ENCODE measurements at regions not wholly inside any gene's neighbourhood (a gene's known extent, or its start where the extent isn't known, plus 50 kb on each side); places are given as distances from the start of the nearest gene placed in this dataset.
"Not testable (repeated sequence)": the region's sequence is repeated elsewhere in the genome, so short reads cannot be mapped to it uniquely, and the experiment has no call there.

DNA sequence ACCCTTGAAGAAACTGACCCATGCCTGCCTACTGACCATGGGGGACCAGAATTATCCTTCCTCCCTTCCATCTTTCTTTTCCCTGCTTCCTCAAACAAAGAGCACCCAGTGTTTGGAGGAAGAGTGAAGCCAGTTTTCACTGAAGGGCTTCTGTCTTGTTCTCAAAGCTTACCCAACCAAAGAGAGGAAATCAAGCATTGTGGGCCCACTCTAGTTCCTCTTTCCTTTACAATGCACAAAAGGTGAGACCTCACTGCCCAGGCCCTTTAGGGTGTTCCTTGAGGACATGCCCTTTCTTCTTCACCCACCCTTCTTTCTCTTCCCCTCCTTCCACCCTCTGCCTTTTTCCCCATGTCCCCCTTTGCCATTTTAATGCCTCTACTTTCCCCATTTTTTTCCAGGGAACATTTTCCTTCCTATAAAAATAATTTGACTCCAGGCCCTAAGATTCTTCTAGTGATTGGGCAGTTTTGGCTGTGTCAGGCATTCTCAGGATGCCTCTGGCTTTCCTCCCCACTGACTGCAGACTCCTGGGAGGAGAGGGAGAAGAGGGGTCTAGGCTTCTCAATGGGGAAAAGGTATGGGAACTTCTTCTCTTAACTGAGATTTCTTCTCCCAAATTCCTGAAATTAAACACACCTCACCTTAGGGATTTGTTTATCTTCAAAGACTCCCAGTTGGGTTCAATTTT lies 126.6 kb upstream of the RMDN2 start:
- no peaks in the 10 kb centered on the region for H3K27me3 ChIP-seq (ENCODE audit: insufficient read depth, low read length)
- H3K4me1 ChIP-seq (ENCODE audit: insufficient read depth, low read length), result peaks cover 24% of the 10 kb centered on the region
- H3K9me3 ChIP-seq (ENCODE audit: low read depth, low read length), result no peaks in the 10 kb centered on the region
- no peak overlapping the region for H3K4me3 ChIP-seq (ENCODE audit: low read length)

DNA sequence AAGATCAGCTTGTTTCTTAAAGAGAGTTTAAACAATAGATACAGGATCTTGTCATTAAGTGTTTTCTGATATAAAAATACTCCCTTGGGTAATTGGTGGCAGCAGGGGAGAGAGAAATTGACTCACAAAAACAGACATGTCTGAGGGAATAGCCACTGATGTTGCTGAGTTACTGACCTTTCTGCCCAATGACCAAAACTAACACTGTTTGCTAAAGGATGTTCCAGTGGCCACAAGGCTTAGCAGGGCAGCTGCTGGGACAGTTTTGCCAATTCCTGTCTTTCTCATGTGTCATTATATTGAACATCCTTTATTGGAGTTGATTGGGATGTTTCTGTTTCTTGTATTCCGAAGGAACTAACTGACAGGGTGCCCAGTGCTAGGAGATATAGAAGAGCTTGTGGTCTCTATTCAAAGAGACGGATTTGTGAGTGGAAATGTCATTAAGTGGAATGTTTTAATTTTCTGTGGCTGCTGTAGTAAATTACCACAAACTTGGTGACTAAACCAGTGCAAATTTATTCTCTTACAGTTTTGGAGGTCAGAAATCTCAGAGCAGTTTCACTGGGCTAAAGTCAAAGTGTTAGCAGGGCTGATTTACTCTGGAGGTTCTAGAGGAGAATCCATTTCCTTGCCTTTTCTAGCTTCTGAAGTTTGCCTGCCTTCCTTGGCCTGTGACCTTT lies 124.8 kb upstream of the RMDN2 start:
- H3K27me3 ChIP-seq (ENCODE audit: insufficient read depth, low read length), result no peaks in the 10 kb centered on the region
- H3K4me3 ChIP-seq (ENCODE audit: low read length), result no peak overlapping the region
- H3K9me3 ChIP-seq (ENCODE audit: low read depth, low read length), result no peaks in the 10 kb centered on the region
- peaks cover 24% of the 10 kb centered on the region for H3K4me1 ChIP-seq (ENCODE audit: insufficient read depth, low read length)

DNA sequence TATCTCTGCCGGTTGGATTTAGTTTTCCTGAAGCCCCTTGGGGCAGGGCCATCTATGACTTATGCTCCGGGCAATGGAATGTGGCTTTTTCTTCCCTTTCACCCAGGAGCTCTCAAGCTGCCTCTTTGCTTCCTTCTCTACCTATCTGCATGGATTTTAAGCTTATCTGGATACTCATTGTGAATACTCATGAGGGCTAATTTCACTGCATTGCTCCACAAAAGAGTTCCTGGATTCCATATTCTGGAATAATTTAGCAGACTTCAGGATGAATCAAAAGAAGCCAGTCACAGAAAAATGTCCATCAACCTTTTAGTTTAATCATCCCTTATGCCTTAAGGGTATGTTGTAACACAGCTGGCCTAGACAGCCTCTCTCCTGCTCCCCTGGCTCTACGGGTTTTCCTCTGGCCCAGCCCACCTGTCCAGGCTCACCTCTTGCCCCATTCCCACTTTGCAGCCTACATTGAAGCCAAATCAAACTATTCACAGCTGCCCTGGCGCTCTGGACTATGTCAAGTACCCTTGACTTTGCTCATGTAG lies 122.8 kb upstream of the RMDN2 start:
- no peak overlapping the region for H3K4me3 ChIP-seq (ENCODE audit: low read length)
- no peaks in the 10 kb centered on the region for H3K27me3 ChIP-seq (ENCODE audit: insufficient read depth, low read length)
- H3K4me1 ChIP-seq (ENCODE audit: insufficient read depth, low read length), result peaks cover 17% of the 10 kb centered on the region
- H3K9me3 ChIP-seq (ENCODE audit: low read depth, low read length), result no peaks in the 10 kb centered on the region

DNA sequence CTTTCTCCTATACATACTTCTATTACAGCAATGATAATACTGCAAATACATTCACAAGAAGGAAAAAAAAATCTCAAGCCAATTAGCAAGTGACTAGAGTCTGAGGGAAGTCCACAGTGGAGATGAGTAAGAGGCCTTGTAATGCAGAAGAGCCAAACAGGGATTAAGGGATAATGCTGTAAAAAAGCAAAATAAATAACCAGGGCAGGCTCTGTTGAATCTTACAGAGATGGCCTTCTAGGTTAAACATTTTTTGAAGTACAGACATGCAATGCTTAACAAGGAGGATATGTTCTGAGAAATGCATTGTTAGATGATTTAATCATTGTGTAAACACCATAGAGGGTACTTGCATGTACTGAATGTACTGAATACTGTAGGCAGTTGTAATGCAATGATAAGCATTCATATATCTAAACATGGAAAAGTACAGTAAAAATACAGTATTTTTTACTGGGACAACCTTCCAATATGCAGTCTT lies 122.1 kb upstream of the RMDN2 start:
- Histone ChIP-seq H3K27me3 (ENCODE audit: insufficient read depth, low read length) (no peaks in the 10 kb centered on the region), H3K9me3 (ENCODE audit: low read depth, low read length) (no peaks in the 10 kb centered on the region), H3K4me1 (ENCODE audit: insufficient read depth, low read length) (peaks cover 11% of the 10 kb centered on the region), H3K4me3 (ENCODE audit: low read length) (no peak overlapping the region)

DNA sequence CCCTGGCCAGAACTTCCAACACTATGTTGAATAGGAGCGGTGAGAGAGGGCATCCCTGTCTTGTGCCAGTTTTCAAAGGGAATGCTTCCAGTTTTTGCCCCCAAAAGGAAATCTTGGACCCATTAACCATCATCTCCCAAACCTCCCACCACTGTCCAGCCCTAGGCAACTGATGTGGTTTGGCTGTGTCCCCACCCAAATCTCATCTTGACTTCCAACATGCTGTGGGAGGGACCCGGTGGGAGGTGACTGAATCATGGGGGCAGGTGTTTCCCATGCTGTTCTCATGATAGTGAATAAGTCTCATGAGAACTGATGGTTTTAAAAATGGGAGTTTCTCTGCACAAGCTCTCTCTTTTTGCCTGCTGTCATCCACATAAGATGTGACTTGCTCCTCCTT lies 119.1 kb upstream of the RMDN2 start:
- peaks cover 18% of the 10 kb centered on the region for H3K4me1 ChIP-seq (ENCODE audit: insufficient read depth, low read length)
- not testable (repeated sequence) for H3K27me3 ChIP-seq (ENCODE audit: insufficient read depth, low read length); H3K4me3 ChIP-seq (ENCODE audit: low read length); H3K9me3 ChIP-seq (ENCODE audit: low read depth, low read length)

DNA sequence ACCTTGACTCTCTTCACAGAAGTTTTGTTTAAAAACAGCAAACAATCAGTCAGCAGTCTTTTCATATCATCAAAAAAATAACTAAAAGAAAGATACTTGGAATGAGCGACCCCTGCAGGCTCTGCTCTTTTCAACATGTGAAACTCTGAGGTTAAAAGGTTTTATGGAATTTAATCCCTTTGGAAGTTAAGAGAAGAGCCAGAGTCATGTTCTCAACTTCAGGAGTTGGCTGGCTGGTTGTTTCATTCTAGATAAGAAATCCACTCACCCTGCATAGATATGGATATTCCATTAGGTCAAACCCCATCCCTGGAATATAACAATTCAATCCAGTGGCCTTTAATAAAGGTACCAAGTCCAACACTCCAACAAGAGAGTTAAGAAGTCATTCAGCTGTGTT lies 115.6 kb upstream of the RMDN2 start:
- Histone ChIP-seq H3K4me1 (ENCODE audit: insufficient read depth, low read length) (peaks cover 18% of the 10 kb centered on the region), H3K9me3 (ENCODE audit: low read depth, low read length) (no peaks in the 10 kb centered on the region), H3K4me3 (ENCODE audit: low read length) (no peak overlapping the region), H3K27me3 (ENCODE audit: insufficient read depth, low read length) (no peaks in the 10 kb centered on the region)

DNA sequence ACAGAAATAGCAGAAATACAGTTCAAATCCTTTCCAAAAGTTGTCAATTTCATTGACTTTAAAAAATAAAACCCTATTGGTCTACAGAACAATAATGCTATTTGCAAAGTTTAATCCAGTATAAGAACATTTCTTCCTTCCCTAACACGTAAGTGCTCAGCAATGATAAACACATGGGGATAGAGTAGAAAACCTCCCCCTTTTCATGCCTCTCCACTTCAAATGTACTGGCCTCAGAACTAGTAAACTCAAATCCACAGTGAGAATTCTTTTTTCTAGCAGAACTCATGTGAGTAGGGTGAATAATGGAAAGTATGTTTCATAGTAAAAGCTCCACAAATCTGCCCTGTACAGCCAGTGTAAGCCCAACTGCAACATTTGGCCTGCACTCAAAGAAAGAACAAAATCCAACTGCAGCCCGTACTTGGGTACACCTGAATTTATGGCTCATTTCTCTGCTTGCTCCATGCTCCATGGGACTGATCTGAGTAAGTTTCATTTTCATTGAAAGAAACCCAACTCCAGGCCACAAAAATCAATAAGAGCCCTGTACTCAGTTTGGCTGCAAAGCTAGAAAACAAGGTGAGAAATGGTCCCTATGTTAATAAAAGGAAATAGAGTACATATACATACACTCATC lies 115.0 kb upstream of the RMDN2 start:
- Histone ChIP-seq H3K27me3 (ENCODE audit: insufficient read depth, low read length) (no peaks in the 10 kb centered on the region), H3K9me3 (ENCODE audit: low read depth, low read length) (no peaks in the 10 kb centered on the region), H3K4me3 (ENCODE audit: low read length) (no peak overlapping the region), H3K4me1 (ENCODE audit: insufficient read depth, low read length) (peaks cover 18% of the 10 kb centered on the region)

DNA sequence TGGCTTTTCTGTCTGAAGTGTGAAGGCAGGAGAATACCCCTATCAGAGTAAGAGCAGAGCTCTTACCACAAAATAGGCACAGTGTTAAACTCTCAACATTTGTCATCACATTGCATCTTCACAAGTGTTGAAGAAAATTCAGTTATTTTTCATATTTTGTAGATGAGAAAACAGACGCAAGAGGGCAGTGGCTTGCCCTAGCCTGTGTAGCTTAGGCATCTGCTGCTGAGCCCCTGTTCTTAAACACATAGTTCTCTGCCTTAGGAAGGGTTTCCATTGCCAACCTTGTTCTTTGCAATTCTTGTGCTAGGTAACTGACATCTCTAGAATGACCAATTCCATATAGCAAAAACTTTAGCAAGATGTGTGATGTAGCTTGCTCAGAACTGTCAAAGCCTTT lies 112.7 kb upstream of the RMDN2 start:
- Histone ChIP-seq H3K9me3 (ENCODE audit: low read depth, low read length) (no peaks in the 10 kb centered on the region), H3K27me3 (ENCODE audit: insufficient read depth, low read length) (no peaks in the 10 kb centered on the region), H3K4me1 (ENCODE audit: insufficient read depth, low read length) (peaks cover 30% of the 10 kb centered on the region), H3K4me3 (ENCODE audit: low read length) (no peak overlapping the region)

DNA sequence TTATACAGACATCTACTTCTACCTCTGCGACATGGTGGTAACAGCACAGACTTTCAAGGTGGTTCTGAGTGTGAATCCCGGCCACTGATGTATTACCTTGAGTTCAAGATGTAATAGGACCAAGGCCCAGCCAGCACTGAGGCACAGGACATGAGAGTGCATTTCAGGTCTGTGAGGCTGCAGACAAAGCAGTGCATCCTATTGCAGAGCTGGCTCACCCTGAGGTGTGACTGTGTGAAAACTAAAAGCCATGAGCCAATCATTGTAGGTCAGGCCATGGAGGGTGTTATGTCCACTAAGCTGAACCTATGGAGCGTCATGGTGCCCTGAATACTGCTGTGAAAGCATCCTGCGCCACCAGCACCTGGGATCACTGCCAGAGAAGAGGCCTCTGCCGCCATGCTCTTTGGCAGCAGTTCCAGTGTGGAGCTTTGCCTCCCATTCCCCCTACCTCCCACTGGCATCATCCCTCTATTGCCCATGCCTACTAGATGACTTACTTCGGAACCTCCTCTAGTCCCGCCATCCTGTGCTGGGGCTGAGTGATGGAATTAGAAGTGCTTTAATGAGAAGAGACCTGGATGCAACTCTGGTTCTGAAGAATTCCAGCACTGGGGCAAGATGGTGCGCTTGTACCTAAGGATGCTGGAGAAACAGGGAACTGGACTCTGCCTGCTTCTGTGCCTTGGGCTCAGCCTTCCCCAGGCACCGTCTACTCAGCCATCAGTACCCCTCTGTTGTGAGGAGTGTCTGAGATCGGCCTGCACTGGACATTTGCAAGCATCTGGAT lies 112.0 kb upstream of the RMDN2 start:
- peaks cover 30% of the 10 kb centered on the region for H3K4me1 ChIP-seq (ENCODE audit: insufficient read depth, low read length)
- H3K27me3 ChIP-seq (ENCODE audit: insufficient read depth, low read length), result no peaks in the 10 kb centered on the region
- no peaks in the 10 kb centered on the region for H3K9me3 ChIP-seq (ENCODE audit: low read depth, low read length)
- no peak overlapping the region for H3K4me3 ChIP-seq (ENCODE audit: low read length)

DNA sequence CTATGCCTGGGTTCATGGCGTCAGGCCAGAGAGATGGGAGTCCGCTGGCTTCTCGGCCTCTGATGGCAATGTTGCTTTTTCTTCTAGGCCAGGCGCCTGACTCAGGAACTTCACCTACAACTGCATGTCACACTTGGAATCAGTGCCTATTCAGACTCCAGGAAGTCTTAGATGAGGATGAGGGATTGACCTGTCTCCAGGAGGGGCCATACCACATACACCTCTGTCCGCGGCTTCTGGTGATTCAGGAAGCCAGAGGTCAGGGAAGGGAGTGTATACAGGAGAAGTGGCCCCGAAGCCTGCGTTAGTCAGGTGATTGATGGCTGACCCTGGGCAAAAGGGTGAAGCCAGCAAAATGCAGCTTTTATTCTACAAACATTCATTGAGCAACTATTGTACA lies 109.1 kb upstream of the RMDN2 start:
- peaks cover 38% of the 10 kb centered on the region for H3K4me1 ChIP-seq (ENCODE audit: insufficient read depth, low read length)
- H3K27me3 ChIP-seq (ENCODE audit: insufficient read depth, low read length), result no peaks in the 10 kb centered on the region
- H3K9me3 ChIP-seq (ENCODE audit: low read depth, low read length), result no peaks in the 10 kb centered on the region
- H3K4me3 ChIP-seq (ENCODE audit: low read length), result no peak overlapping the region

DNA sequence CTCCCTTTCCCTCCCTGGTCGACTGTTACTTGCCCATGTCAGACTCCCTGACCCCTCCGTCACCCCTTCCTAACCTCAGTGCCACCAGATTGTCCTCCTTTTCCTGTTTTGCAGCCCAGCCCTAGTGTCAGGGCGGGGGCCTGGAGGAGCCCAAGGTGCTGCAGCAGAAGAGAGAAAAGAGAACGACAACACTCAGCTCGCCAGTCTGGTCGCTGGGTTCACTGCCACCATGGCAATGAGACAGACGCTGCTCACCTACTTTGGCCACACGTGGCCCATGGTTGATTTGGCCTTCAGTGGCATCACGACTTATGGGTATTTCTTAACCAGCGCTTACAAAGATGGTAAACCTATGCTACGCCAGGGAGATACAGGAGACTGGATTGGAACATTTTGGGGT lies 108.4 kb upstream of the RMDN2 start:
- Histone ChIP-seq H3K9me3 (ENCODE audit: low read depth, low read length) (no peaks in the 10 kb centered on the region), H3K4me1 (ENCODE audit: insufficient read depth, low read length) (peaks cover 44% of the 10 kb centered on the region)

DNA sequence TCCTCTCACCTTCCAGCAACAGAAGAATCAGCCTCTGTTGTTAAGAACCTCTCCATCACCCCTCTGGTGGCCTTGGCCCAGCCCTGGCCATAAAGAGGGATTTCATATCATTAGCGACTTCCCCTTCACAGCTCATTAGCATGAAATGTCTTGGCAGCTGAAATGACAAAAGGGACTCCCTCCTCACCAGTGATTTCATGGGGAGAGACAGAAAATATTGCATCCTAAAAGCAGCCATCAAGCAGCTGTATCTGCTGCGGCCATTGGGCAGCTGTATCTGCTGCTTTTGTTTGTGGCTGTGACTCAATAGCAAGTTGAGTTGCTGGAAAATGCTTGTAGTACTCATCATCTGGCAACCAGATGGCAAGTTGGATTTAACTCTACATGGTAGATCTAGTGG lies 105.9 kb upstream of the RMDN2 start:
- Histone ChIP-seq H3K4me1 (ENCODE audit: insufficient read depth, low read length) (peaks cover 66% of the 10 kb centered on the region), H3K4me3 (ENCODE audit: low read length) (no peak overlapping the region), H3K9me3 (ENCODE audit: low read depth, low read length) (no peaks in the 10 kb centered on the region), H3K27me3 (ENCODE audit: insufficient read depth, low read length) (no peaks in the 10 kb centered on the region)

More for the DNA sequence above, 108.4 kb upstream of the RMDN2 start:
- Histone ChIP-seq H3K4me3 (ENCODE audit: low read length) (no peak overlapping the region), H3K27me3 (ENCODE audit: insufficient read depth, low read length) (no peaks in the 10 kb centered on the region)

DNA sequence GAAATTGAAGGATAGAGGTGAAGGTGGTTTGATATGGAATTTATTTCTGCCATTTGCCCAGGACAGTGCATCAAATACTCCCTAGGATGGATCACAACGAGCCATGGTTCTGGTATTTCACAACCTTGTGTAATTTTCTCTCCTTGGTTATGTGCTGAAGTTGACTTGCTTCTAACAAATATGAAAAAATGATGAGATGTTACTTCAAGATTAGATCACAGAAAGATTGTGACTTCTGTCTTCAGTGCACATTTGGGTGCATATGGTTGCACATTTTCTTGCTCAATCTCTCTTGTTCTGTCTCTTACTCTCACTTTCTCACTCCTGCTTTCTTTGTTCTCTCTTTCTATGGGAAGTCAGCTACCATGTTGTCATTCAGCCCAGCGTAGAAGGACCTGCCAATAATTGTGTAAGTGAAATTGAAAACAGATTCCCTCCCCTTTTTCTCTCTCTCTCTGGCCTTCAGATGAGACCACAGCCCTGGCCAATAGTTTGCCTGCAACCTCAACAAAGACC lies 104.6 kb upstream of the RMDN2 start:
- no peak overlapping the region for H3K4me3 ChIP-seq (ENCODE audit: low read length)
- no peaks in the 10 kb centered on the region for H3K9me3 ChIP-seq (ENCODE audit: low read depth, low read length)
- H3K27me3 ChIP-seq (ENCODE audit: insufficient read depth, low read length), result no peaks in the 10 kb centered on the region
- peaks cover 79% of the 10 kb centered on the region for H3K4me1 ChIP-seq (ENCODE audit: insufficient read depth, low read length)

DNA sequence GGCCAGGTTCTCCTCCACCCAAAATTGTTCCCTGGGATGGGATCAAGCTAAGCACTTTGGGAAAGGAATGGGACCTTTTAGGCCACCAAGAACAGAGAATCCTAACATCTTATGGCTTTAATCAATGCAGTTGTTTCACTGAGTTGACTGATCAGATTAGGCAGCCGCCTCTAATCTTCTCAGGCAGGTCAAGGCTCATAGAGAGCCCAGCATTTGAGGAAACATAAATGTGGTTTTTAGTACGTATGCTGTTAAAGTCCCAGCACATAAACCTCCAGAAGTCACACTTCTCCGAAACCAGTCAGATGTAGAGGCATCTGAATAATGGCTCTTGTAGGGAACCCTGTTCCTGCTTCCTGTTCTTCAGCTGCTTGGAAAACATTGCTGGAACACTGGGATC lies 99.5 kb upstream of the RMDN2 start:
- Histone ChIP-seq H3K27me3 (ENCODE audit: insufficient read depth, low read length) (no peaks in the 10 kb centered on the region), H3K4me3 (ENCODE audit: low read length) (no peak overlapping the region), H3K4me1 (ENCODE audit: insufficient read depth, low read length) (peaks cover 87% of the 10 kb centered on the region), H3K9me3 (ENCODE audit: low read depth, low read length) (no peaks in the 10 kb centered on the region)
